DND-41 (cell line): ENCODE measurements at regions not wholly inside any gene's neighbourhood (a gene's known extent, or its start where the extent isn't known, plus 50 kb on each side); places are given as distances from the start of the nearest gene placed in this dataset.

Source experiments
- CTCF ChIP-seq: IDR thresholded peaks from 2 replicates; pipeline ENCODE4 v1.5.1; 2012; ENCODE audit warnings: borderline replicate concordance, low read length, moderate library complexity, mild to moderate bottlenecking; ENCODE audit not compliant: poor library complexity, severe bottlenecking; ENCODE audit errors: extremely low read depth
- EZH2 ChIP-seq: IDR thresholded peaks from 3 replicates; pipeline ENCODE4 v1.6.1; 2012; ENCODE audit warnings: borderline replicate concordance, low read depth, mild to moderate bottlenecking, moderate library complexity, low read length, inconsistent platforms; ENCODE audit not compliant: severe bottlenecking

- no peak for TF ChIP-seq CTCF
- no peak for TF ChIP-seq EZH2
Measured at GRCh38 chr6:163772701-163773100, 358.2 kb downstream of the QKI start.
